Activated CD4-positive, CD25-positive, alpha-beta regulatory T cell treated with anti-CD3 and anti-CD28 coated beads, Interleukin-2, amount 50 U/mL, for 72 hours (primary cell): ENCODE measurements at regions not wholly inside any gene's neighbourhood (a gene's known extent, or its start where the extent isn't known, plus 50 kb on each side); places are given as distances from the start of the nearest gene placed in this dataset.

Experiments used
- DNase-seq: peaks from one replicate; pipeline ENCODE4 v3.0.0; 2021

DNA sequence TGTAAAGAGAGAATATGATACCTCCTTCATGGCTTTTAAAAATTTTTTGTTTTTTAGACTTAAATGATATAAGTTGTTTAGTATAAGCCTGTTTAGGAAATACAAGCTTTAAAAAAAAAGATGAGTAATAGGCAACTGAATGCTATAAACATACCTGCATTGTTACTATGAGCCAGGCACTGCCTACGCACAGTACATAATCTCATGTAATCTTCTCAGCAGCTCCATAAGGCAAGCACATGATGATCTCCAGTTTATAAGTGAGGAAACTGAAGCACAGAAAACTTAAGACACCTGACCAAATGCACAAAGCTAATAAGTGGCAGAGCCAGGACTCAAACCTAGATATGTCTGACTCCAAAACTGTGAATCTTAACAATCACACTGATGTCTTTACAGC lies 156.3 kb upstream of the SLC1A4 start:
- no peak for DNase-seq

DNA sequence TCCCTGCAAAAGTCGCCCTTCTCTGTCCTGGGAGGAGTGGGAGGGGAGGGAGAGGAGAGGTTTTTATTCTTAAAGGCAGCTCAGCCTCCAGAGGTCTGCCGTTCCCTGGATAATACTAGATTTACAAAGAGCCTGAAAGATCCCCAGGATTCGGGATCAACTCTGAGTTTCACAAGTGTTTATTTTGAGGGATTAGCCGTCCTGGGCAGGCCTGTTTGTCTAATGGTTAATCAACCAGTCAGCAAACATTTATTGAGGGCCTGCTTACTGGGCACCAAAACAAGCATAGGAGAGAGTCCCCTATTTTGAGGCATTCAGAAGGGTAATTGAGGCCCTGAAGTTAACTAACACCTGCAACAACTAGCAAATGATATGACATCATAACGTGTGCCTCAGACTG lies 152.6 kb upstream of the SLC1A4 start:
- no peak for DNase-seq

GRCh38 chr2:64837116-64837731 lies 152.0 kb upstream of the SLC1A4 start:
- no peak for DNase-seq

- no peak for DNase-seq
Observed at GRCh38 chr2:64837925-64838641, 151.1 kb upstream of the SLC1A4 start.

DNA sequence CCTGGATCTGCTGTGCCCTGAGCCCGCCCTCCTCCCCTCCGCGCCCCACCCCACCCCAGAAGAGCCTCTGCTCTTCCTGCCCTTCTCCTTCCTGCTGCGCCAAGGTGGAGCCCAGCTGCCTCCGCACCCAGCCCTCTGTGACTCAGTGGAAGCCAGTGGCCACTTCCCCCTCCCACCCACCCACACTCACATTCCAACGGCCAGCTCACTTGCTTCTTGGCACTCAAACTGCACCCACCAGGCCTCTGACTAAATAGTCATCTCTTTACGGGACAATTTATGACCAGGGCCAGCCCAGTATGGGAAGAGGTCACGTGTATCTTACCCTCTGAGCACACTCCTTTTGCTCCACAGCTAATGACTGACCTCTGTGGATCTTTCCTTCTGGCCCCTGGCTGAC lies 150.4 kb upstream of the SLC1A4 start:
- no peak for DNase-seq

DNA sequence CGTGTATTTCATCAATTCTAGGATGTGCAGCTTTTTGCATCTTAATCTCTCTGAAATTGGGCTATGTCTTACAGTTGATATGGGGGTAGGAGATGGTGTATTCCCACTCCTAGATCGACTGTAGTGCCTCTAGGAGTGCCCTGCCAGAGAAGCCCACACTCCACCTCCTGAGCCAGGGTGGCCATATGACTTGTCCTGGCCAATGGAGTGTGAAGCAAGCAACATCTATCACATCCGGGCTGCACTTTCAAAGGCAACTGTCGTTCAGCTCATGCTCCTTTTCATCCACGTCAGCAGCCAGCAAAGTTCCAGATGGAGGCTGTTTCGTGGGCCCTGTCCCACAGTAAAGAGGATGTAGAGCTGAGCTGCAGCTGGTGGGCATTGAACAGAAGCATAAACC lies 149.4 kb upstream of the SLC1A4 start:
- no peak for DNase-seq

DNA sequence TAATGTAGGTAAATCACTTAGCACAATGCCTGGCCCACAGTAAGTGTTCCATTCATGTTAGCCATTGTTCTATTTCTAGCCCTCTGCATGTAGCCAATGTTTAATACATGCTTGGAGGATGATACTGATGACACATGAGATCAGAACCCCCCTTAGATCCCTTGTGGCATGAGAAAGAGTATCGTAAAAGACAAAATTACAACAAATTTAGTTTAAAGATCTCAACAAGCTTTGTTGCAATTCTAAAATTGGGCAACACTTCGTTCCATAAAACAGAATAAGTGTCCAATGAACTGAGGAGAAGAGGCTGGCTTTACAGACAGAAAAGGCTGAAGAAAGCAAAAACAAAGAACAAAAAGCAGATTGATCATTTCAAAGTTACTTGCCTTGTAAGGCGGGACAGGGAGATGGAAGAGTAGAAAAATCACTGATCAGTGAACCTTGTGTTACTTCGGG lies 148.7 kb upstream of the SLC1A4 start:
- DNase-seq, result no peak

- DNase-seq, result no peak
Observed at GRCh38 chr2:64841461-64841860, 147.7 kb upstream of the SLC1A4 start.

DNA sequence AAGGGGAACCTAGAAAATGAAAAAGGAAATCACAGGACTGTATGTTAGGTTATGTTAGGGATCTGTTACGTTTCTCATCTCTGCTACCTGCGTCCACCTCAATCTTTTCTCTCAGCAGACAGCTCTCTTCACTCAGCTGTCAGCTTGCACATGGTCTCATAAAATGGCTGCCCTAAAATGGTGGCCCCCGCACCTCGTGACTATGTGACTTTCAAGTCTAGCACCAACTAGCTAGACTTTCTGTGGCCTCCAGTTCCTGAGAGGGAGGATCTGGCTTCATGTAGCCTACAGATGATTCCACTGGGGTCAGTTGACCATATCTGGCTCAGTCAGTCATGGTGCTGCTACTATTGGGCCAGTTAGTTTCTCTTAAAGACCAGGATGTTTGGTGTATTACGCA lies 147.2 kb upstream of the SLC1A4 start:
- no peak for DNase-seq

GRCh38 chr2:64844087-64844486 lies 145.1 kb upstream of the SLC1A4 start:
- DNase-seq, result no peak

DNA sequence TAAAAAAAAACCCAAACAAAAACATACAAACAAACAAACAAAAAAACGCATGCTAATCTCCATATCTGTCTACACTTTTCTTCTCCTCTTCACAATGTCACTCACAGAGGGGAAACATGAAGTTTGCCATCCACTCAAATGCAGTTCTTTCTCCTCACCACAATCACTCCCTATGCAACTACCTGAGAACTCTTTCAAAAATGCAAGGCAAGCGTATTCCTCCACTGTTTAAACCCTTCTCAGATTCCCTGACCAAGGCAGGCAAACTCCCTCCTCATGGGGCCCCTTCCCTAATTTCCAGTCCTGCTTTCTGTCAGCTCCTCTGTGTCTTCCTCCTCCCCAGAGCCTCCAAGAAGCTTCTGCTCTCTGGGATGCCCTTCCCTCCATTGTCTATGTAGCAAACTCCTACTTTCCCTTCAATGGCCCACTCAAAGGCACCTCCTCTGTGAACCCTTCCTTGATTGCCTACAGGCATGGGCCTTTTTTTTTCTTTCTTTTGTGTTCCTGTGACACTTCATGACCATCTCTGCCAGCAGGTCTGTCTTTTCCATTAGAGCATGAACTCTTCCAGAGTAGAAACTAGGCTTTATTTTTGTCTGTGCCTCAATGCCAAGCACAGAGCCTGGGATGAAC lies 143.8 kb upstream of the SLC1A4 start:
- no peak for DNase-seq

DNA sequence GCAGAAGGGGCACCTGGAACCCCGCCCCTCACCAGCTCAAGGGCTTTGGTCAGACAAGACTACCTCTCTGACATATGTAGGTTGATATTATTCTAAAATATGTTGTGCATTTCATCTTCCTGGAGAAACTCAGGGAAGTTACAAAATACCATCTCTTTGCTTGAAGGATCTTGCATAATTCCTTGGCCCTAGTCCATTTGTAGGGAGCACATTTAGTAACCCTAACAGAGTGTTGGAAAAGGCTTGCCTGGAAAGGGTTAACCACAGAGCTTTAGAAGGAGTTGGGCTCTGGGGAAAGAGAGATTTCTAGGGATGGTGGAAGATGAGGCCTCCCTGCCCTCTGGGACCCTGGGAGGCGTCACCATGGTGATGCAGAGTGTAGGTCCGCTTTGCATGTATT lies 143.0 kb upstream of the SLC1A4 start:
- DNase-seq, result no peak

- no peak for DNase-seq
Observed at GRCh38 chr2:64847930-64848329, 141.3 kb upstream of the SLC1A4 start.

DNA sequence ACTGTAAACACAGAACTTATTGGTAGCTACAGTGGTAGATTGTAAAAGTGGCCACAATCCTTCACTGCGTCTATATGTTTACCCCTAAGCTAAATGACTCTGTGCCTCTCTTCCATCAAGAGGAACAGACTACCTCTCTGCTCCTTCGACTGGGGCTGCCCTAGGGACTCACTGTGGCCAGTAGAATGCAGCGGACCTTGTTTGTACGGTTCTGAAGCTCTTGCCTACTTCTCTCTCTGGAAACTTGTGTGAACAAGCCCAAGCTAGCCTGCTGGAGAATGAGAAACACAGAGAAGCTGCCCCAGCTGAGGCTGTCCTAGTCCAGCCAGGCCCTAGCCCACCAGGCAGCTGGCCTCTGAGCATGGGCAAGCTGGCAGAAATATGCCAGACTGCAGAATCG lies 140.8 kb upstream of the SLC1A4 start:
- DNase-seq, result no peak

- DNase-seq, result no peak
Observed at GRCh38 chr2:64848945-64849344, 140.3 kb upstream of the SLC1A4 start.

- no peak for DNase-seq
Observed at GRCh38 chr2:64850642-64851041, 138.6 kb upstream of the SLC1A4 start.

DNA sequence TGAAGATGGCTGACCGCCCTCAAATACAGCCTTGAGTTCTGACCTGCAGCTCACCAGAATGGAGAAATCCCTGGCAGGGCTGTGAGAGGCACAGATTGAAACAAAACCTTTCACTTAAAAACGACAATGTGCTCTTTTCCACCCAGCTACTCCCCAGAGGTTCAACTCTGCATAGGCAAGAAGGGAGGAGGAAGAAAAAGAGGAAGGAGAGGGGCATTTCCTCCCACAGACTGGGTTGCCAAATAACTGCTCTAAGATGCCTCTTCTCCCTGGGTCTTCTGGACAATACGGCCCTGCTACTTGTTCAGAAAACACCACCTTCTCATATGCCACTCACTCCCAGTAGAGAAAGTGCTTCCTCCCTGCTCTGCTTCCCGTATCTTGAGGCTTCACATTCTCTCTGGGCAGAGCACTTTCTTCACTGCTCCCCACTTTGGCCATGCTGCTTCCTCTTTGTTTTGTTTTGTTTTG lies 136.4 kb upstream of the SLC1A4 start:
- no peak for DNase-seq

DNA sequence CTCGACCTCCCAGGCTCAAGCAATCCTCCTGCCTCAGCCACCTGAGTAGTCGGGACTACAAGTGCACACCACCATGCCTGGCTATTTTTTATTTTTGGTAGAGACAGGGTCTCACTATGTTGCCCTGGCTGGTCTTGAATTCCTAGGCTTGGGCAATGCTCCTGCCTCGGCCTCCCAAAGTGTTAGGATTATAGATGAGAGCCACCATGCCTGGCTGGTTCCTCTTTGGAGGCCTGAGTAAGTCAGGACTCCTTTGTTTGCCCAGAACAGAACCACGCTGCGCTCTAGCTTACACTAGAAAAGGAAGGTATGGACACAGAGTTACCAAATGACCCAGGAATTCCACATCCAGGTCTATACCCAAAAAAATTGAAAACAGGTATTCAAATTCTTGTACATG lies 135.9 kb upstream of the SLC1A4 start:
- DNase-seq, result no peak

- no peak for DNase-seq
Observed at GRCh38 chr2:64853894-64854293, 135.3 kb upstream of the SLC1A4 start.

DNA sequence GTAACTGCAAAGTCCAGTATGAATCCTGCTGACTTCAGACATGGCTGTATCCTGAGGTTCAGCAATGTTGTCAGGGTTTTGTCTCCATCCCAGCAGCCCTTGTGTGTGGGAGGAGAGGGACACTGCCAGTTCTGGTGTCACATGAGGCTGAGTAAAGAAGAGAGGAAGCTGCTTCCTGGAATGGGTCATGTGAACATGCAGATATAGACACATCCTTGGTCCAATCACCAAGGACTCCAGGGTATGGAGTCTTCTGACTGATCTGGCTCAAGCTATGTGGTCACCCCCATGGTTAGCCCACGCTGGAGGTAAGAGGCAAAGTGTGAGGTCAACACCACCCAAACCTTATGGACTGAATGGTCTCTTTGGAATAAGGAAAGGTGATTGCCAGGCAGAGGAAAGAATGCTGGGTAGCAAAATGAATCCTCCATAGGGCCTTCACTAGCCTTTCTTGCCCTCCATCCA lies 134.4 kb upstream of the SLC1A4 start:
- DNase-seq, result no peak

- no peak for DNase-seq
Observed at GRCh38 chr2:64857581-64858471, 131.4 kb upstream of the SLC1A4 start.

GRCh38 chr2:64858541-64859311 lies 130.5 kb upstream of the SLC1A4 start:
- DNase-seq, result no peak
